ENCODE measurements at regions not wholly inside any gene's neighbourhood (a gene's known extent, or its start where the extent isn't known, plus 50 kb on each side); places are given as distances from the start of the nearest gene placed in this dataset.

DNA sequence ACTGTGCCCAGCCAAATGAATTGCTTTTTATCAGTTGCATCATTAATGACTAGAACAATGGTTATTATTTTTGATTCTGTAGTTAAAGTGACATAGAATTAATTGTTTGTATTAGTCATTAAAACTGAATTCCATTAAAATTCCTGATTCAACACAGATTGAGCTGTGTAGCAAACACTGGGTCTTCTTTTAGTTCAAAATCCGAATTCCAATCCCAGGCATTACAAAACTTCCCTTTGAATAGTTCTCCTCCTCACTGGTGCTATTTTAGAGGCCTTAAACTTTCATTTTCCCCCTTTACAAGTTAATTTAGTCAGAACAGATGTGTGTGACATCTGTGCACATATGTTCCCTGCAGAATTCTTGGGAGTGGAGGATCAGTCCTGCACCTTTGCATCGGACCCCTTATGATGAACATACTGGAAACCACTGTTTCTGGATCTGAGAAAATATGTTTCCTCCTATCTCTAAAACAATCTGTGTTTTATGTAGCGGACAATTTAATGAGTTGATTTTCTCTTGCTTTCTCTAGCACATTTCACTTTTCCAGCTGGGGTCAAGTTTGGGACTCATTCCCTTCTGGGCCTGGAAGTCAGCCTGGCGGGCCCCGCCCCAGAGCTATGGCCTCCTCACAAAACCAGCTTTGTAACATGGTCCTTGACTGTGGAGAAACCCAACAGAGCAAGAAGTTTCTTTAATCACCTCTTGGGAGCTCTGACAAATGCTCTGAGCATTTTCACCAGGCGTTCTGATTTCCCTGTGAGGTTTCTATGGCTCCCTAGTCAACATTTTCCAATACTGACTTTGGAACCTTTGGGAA lies 87.9 kb upstream of the MAMDC2 start:
- no peak overlapping the region for H3K27ac ChIP-seq
- TF ChIP-seq ZFX (IDR thresholded peaks at IDR 0.05): no peak
- TF ChIP-seq, protein P1, sequence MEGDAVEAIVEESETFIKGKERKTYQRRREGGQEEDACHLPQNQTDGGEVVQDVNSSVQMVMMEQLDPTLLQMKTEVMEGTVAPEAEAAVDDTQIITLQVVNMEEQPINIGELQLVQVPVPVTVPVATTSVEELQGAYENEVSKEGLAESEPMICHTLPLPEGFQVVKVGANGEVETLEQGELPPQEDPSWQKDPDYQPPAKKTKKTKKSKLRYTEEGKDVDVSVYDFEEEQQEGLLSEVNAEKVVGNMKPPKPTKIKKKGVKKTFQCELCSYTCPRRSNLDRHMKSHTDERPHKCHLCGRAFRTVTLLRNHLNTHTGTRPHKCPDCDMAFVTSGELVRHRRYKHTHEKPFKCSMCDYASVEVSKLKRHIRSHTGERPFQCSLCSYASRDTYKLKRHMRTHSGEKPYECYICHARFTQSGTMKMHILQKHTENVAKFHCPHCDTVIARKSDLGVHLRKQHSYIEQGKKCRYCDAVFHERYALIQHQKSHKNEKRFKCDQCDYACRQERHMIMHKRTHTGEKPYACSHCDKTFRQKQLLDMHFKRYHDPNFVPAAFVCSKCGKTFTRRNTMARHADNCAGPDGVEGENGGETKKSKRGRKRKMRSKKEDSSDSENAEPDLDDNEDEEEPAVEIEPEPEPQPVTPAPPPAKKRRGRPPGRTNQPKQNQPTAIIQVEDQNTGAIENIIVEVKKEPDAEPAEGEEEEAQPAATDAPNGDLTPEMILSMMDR (conservative IDR thresholded peaks at IDR 0.05): no peak

DNA sequence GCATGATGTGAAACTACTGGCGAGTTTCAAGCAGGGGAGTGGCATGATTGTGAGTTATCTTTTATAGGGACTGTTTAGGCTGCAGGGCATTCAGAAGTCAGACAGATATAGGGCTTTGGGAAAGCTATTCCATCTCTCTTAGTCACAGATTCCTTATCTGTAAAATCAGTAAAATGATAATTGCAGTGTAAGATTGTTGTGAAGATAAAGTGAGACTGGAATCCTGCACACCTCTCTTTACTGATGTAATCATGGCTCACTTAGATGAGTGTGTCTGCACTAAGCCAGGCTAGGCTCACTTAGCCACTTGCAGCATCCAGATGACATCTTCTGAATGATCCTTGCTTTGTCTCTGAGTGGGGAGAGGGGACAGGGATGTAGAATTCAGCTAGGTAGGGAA lies 81.8 kb upstream of the MAMDC2 start:
- H3K27ac ChIP-seq: no peak overlapping the region
- TF ChIP-seq, protein P1 (conservative IDR thresholded peaks at IDR 0.05): no peak
- no peak for TF ChIP-seq ZFX (IDR thresholded peaks at IDR 0.05)

DNA sequence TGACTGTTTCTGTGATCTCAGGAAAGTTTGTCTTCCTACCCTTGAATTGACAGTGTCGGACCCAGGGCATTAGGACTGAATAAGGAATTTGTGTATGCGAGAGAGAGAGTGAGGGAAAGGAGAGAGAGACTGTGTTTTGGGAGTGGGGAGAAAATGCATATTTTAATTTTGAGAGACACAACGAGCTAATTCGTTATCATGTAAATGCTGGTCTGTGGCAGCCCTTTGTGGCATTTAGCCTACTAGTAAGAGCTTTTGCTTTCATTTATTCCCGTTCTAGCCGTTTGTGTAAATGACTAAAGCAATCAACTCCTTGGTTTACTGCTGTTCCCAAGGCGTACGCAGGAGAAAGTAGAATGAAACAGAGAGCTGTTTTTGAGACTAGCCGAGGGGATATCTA lies 79.8 kb upstream of the MAMDC2 start:
- no peak for TF ChIP-seq ZFX (IDR thresholded peaks at IDR 0.05)
- TF ChIP-seq, protein P1 (conservative IDR thresholded peaks at IDR 0.05): no peak
- H3K27ac ChIP-seq: no peak overlapping the region

DNA sequence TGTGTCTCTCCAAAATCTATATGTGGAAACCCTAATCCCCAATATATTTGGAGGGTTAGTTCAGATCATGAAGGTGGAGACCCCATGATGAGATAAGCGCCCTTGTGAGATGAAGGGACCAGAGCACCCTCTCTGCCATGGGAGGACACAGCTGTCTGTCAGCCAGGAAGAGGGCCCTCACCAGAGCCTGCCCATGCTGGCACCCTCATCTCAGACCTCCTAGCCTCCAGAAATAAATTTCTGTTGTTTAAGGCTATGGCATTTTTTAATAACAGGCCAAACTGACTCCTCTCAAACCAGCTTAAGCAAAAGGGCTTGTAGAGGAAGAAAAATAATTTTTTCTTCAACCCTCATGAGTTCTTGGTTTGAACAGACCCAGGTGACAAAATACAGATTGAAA lies 79.2 kb upstream of the MAMDC2 start:
- TF ChIP-seq, protein P1 (conservative IDR thresholded peaks at IDR 0.05): no peak
- TF ChIP-seq ZFX (IDR thresholded peaks at IDR 0.05): no peak
- H3K27ac ChIP-seq: no peak overlapping the region

DNA sequence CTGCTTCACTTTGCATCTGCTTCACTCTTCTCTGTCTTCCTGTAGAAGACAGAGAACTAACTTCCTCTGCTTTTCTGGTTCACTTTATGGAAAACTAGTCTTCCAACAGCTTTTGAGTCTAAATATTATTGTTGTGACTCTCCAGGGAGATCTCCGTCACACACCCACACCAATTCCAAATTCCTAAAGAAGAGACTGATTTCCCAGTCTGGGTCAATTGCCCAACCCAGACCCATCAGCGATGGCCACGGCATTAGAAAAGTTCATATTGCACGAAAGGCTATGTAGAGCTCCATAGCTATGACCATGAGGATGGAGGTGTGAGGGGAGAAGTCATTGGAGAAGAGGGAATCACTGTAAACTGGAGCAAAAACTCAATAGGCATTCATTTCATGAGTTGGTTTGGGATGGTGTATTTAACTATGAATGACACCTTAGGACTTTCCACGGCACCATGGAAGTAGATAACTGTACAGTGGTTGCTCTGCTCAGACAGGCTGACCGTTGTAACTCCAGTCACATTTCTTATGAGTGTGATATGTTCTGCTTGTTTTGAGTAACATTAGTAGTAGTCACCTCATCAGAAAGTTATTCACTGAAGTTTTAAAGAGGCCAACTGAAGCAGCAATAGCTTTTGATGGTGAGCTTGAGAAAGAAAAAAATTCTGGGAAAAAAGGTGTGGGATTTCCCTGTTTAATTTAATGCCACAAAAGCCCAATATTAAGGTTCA lies 78.1 kb upstream of the MAMDC2 start:
- no peak overlapping the region for H3K27ac ChIP-seq
- TF ChIP-seq, protein P1 (conservative IDR thresholded peaks at IDR 0.05): no peak
- TF ChIP-seq ZFX (IDR thresholded peaks at IDR 0.05): no peak

DNA sequence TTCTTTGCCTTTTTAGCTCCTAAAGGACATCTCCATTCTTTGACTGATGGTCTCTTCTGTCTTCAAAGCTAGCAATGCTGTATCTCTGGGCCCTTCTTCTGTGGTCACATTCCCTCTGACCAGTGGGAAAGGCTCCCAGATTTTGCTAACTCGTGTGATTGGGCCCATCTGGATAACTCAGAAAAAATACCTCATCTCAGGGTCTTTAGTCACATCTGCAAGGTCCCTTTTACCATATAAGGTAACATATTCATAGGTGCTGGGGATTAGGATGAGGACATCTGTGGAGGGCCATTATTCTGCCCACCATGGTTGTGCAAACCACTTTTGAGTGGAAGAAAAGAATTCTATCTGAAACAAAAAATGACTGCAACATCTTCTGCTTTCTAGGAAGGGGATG lies 76.3 kb upstream of the MAMDC2 start:
- no peak for TF ChIP-seq ZFX (IDR thresholded peaks at IDR 0.05)
- TF ChIP-seq, protein P1 (conservative IDR thresholded peaks at IDR 0.05): no peak
- H3K27ac ChIP-seq: no peak overlapping the region

DNA sequence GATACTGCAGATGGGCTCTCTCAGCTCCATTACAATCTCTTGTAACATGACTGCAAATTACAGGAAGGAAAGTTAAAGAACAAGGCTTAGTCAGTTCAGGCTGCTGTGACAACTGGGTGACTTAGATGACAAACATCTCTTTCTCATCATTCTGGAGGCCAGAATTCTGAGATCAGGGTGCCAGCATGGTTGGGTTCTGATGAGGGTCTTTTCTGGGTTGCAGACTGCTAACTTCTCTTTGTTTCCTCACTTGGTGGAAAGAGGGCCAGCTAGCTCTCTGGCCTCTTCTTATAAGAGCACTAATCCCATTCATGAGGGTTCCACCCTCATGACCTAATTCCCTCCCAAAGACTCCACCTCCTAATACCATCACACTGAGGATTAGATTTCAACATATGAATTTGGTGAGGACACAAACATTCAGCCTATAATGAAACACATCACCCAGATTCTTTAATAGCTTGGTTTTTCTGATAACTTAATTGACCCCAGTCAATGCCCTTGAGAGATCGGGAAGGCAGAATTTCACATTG lies 73.6 kb upstream of the MAMDC2 start:
- no peak overlapping the region for H3K27ac ChIP-seq
- no peak for TF ChIP-seq ZFX (IDR thresholded peaks at IDR 0.05)
- TF ChIP-seq, protein P1 (conservative IDR thresholded peaks at IDR 0.05): no peak

Measured in C4-2B (cell line).